Bronchial epithelial cell (primary cell): ENCODE measurements at regions not wholly inside any gene's neighbourhood (a gene's known extent, or its start where the extent isn't known, plus 50 kb on each side); places are given as distances from the start of the nearest gene placed in this dataset.

Source experiments
- DNase-seq: peaks from one replicate; pipeline ENCODE4 v3.0.0-alpha.2; 2010; ENCODE audit warnings: low read depth
- FAIRE-seq: peaks from 2 replicates; lab custom pipeline; 2011; peaks lifted over from hg19 to GRCh38; lab: Jason Lieb, UNC
- H3K27me3 ChIP-seq: 2 replicates; pipeline ENCODE4 v1.5.1; 2011; ENCODE audit warnings: low read length; ENCODE audit not compliant: control insufficient read depth, insufficient read depth
- H3K36me3 ChIP-seq: 2 replicates; pipeline ENCODE4 v1.5.1; 2011; ENCODE audit warnings: low read length; ENCODE audit not compliant: control insufficient read depth, insufficient read depth
- H3K4me3 ChIP-seq: 2 replicates; pipeline ENCODE4 v1.5.1; 2011; ENCODE audit warnings: mild to moderate bottlenecking, low read depth, low read length, control low read depth
- TF ChIP-seq, protein P1 (sequence below): IDR thresholded peaks from 2 replicates; pipeline ENCODE4 v1.5.1; 2011; ENCODE audit warnings: mild to moderate bottlenecking, moderate library complexity, low read length, control low read depth, inconsistent platforms; ENCODE audit not compliant: insufficient read depth, severe bottlenecking

GRCh38 chr3:25281732-25282126 lies 146.3 kb upstream of the RARB start:
- no peak for FAIRE-seq

GRCh38 chr3:25283613-25284012 lies 144.4 kb upstream of the RARB start:
- Histone ChIP-seq H3K27me3 (no peaks in the 10 kb centered on the region), H3K36me3 (no peaks in the 10 kb centered on the region), H3K4me3 (no peak overlapping the region)
- DNase-seq (no peak), FAIRE-seq (no peak)
- TF ChIP-seq, protein P1, sequence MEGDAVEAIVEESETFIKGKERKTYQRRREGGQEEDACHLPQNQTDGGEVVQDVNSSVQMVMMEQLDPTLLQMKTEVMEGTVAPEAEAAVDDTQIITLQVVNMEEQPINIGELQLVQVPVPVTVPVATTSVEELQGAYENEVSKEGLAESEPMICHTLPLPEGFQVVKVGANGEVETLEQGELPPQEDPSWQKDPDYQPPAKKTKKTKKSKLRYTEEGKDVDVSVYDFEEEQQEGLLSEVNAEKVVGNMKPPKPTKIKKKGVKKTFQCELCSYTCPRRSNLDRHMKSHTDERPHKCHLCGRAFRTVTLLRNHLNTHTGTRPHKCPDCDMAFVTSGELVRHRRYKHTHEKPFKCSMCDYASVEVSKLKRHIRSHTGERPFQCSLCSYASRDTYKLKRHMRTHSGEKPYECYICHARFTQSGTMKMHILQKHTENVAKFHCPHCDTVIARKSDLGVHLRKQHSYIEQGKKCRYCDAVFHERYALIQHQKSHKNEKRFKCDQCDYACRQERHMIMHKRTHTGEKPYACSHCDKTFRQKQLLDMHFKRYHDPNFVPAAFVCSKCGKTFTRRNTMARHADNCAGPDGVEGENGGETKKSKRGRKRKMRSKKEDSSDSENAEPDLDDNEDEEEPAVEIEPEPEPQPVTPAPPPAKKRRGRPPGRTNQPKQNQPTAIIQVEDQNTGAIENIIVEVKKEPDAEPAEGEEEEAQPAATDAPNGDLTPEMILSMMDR, result no peak

More at GRCh38 chr3:25281732-25282126, 146.3 kb upstream of the RARB start:
- no peak for DNase-seq
- Histone ChIP-seq H3K4me3 (no peak overlapping the region), H3K27me3 (no peaks in the 10 kb centered on the region), H3K36me3 (no peaks in the 10 kb centered on the region)
- TF ChIP-seq, protein P1, result no peak

- no peak for DNase-seq
- TF ChIP-seq, protein P1, result no peak
- Histone ChIP-seq H3K4me3 (no peak overlapping the region), H3K27me3 (no peaks in the 10 kb centered on the region), H3K36me3 (no peaks in the 10 kb centered on the region)
- FAIRE-seq, result no peak
Observed at GRCh38 chr3:25284249-25284648, 143.8 kb upstream of the RARB start.

- no peak for DNase-seq
- H3K27me3 ChIP-seq, result no peaks in the 10 kb centered on the region
- TF ChIP-seq, protein P1, result no peak
- no peak overlapping the region for H3K4me3 ChIP-seq
- H3K36me3 ChIP-seq, result no peaks in the 10 kb centered on the region
- FAIRE-seq, result no peak
Observed at GRCh38 chr3:25287291-25287884, 140.7 kb upstream of the RARB start.

DNA sequence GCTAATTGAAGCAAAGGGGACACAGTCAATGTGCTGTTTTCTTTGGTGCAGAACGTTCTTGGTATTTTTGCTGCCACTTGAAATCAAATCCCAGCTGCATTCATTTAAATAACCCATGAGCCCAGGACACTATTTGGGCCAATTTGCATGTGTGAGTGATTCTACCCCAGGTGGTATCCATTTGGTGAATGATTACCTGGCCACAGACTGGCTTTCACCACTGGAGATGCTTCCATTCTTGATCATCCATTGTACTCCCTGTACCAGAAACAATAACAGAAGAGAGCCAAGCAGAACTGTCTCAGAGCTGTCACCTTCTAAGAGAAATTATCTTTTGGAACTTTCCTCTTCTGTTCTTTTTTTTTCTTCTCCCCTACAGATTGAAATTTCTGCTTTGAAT lies 139.7 kb upstream of the RARB start:
- H3K27me3 ChIP-seq, result no peaks in the 10 kb centered on the region
- no peak overlapping the region for H3K4me3 ChIP-seq
- DNase-seq, result no peak
- no peak for FAIRE-seq
- TF ChIP-seq, protein P1, result no peak
- no peaks in the 10 kb centered on the region for H3K36me3 ChIP-seq

GRCh38 chr3:25289156-25289555 lies 138.9 kb upstream of the RARB start:
- FAIRE-seq, result no peak
- no peak overlapping the region for H3K4me3 ChIP-seq
- no peaks in the 10 kb centered on the region for H3K27me3 ChIP-seq
- no peak for DNase-seq
- TF ChIP-seq, protein P1, result no peak
- H3K36me3 ChIP-seq, result no peaks in the 10 kb centered on the region
